ENCODE measurements at regions not wholly inside any gene's neighbourhood (a gene's known extent, or its start where the extent isn't known, plus 50 kb on each side); places are given as distances from the start of the nearest gene placed in this dataset.

- TF ChIP-seq KLF17 (tag by site-specific recombination; IDR thresholded peaks at IDR 0.05) (no peak), KLF10 (tag by site-specific recombination; IDR thresholded peaks at IDR 0.05) (no peak), ZNF2 (tag by site-specific recombination; IDR thresholded peaks at IDR 0.05) (0 out of 2 replicates have a peak, but pooled peaks have one; percentile 73), ZNF660 (tag by site-specific recombination; IDR thresholded peaks at IDR 0.05) (peak; percentile 51; the same call in 1 of the 2 replicates), ZEB2 (tag by site-specific recombination; IDR thresholded peaks at IDR 0.05) (0 out of 2 replicates have a peak, but pooled peaks have one; percentile 35), KLF1 (tag by site-specific recombination; IDR thresholded peaks at IDR 0.05) (peak; percentile 54), WT1 (tag by site-specific recombination; IDR thresholded peaks at IDR 0.05) (0 out of 2 replicates have a peak, but pooled peaks have one; percentile 34), ZNF280D (tag by site-specific recombination; IDR thresholded peaks at IDR 0.05) (no peak), OVOL3 (tag by site-specific recombination; IDR thresholded peaks at IDR 0.05) (no peak)
Observed at GRCh38 chr3:170811928-170812591, 57.9 kb downstream of the RPL22L1 start (continued).

GRCh38 chr3:170811515-170811914 lies 58.5 kb downstream of the RPL22L1 start:
- Histone ChIP-seq H3K4me1 (ENCODE audit: control insufficient read depth, insufficient read depth, low read length) (no peaks in the 10 kb centered on the region), H3K27ac (ENCODE audit: extremely low read depth, low read depth, low read length) (no peak overlapping the region), H3K4me3 (ENCODE audit: low read depth, low read length) (no peak overlapping the region), H3K36me3 (ENCODE audit: control insufficient read depth in 2 of 2, insufficient read depth in 1 of 2, low read length in 2 of 2) (no peaks in the 10 kb centered on the region), H3K9me3 (ENCODE audit: control insufficient read depth, insufficient read depth, low read depth, low read length) (no peaks in the 10 kb centered on the region)
- ChIA-PET CTCF (interaction anchor here (0.5 to 9.5 kb wide), 42 partner anchors 8 to 927 kb away, joined by 3 to 202 read pairs (median 4); partner anchors contain the start of genes CLDN11, GPR160 and RPL22L1), POLR2A (interaction anchor here (1.0 kb wide), 1 partner anchor 454 kb away, joined by 3 read pairs; the partner anchor contains the start of gene SKIL)
- no peak for TF ChIP-seq HOXA7 (CRISPR knock-in tag; IDR thresholded peaks at IDR 0.05; ENCODE audit: borderline replicate concordance)
- TF ChIP-seq KLF10 (tag by site-specific recombination; IDR thresholded peaks at IDR 0.05): no peak
- TF ChIP-seq ZNF596 (tag by site-specific recombination; IDR thresholded peaks at IDR 0.05): no peak
- no peak for TF ChIP-seq ZNF362 (tag by site-specific recombination; IDR thresholded peaks at IDR 0.05)
- TF ChIP-seq BCL11A (tag by site-specific recombination; IDR thresholded peaks at IDR 0.05; ENCODE audit: low read depth): no peak
- no peak for TF ChIP-seq ZNF266 (tag by site-specific recombination; IDR thresholded peaks at IDR 0.05; ENCODE audit: low read depth)
- no peak for TF ChIP-seq ZNF639 (tag by site-specific recombination; IDR thresholded peaks at IDR 0.05)
- TF ChIP-seq PRDM1 (tag by site-specific recombination; IDR thresholded peaks at IDR 0.05): peak; percentile 57; the same call in 1 of the 2 replicates
- no peak for TF ChIP-seq ZNF768 (tag by site-specific recombination; IDR thresholded peaks at IDR 0.05)
- TF ChIP-seq ZNF488 (tag by site-specific recombination; IDR thresholded peaks at IDR 0.05): no peak
- no peak for TF ChIP-seq ELK4 (IDR thresholded peaks at IDR 0.05; ENCODE audit: borderline replicate concordance, low read depth, low read length)
- no peak for TF ChIP-seq ZNF677 (tag by site-specific recombination; IDR thresholded peaks at IDR 0.05)
- no peak for TF ChIP-seq ZBTB11 (tag by site-specific recombination; conservative IDR thresholded peaks at IDR 0.05; ENCODE audit: low read depth)
- peak; percentile 50; the same call in 1 of the 2 replicates for TF ChIP-seq MYNN (tag by site-specific recombination; IDR thresholded peaks at IDR 0.05; ENCODE audit: borderline replicate concordance)

Data from HEK293 (cell line).